Transverse colon (tissue), 4 donors: ENCODE measurements at regions not wholly inside any gene's neighbourhood (a gene's known extent, or its start where the extent isn't known, plus 50 kb on each side); places are given as distances from the start of the nearest gene placed in this dataset.

Source experiments
- DNase-seq: peaks from one replicate; pipeline ENCODE4 v3.0.0-alpha.2; 2019
- H3K27ac ChIP-seq, 4 donors: fragments of 200-600 bp; sonication (generic); 2 replicates each; pipeline ENCODE4 v1.5.1; 2016 to 2018; ENCODE audit warnings: inconsistent platforms in 4 of 4
- H3K27me3 ChIP-seq: fragments of 200-600 bp; sonication (generic); 2 replicates; pipeline ENCODE4 v1.5.1; 2017; ENCODE audit warnings: inconsistent platforms
- H3K36me3 ChIP-seq, 4 donors: fragments of 200-600 bp; sonication (generic); 2 replicates each; pipeline ENCODE4 v1.5.1; 2017 to 2019; ENCODE audit warnings: inconsistent platforms in 4 of 4
- H3K4me1 ChIP-seq, 4 donors: fragments of 200-600 bp; sonication (generic); 2 replicates each; pipeline ENCODE4 v1.5.1; 2017 to 2020; ENCODE audit warnings: inconsistent platforms in 4 of 4
- H3K4me3 ChIP-seq, 4 donors: fragments of 200-600 bp; sonication (generic); 1 replicate in 1 of 4; 2 replicates in 3 of 4; pipeline versions ENCODE4 v1.5.1 to v1.6.1; 2017 to 2019; ENCODE audit warnings: inconsistent platforms in 4 of 4
- H3K9me3 ChIP-seq, 2 donors: fragments of 200-600 bp; sonication (generic); 2 replicates each; pipeline ENCODE4 v1.5.1; 2017 to 2019; ENCODE audit warnings: inconsistent platforms in 2 of 2
- EP300 ChIP-seq: sonication (generic); formaldehyde crosslinking; IDR thresholded peaks from one replicate; pipeline ENCODE4 v1.6.1; 2017; ENCODE audit warnings: antibody characterized with exemption, low read depth
- POLR2A ChIP-seq: fragments of 450-650 bp; IDR thresholded peaks from one replicate; pipeline ENCODE4 v1.6.1; 2016; ENCODE audit warnings: antibody characterized with exemption, mild to moderate bottlenecking, moderate library complexity
- POLR2AphosphoS5 ChIP-seq, 3 donors: sonication (generic); formaldehyde crosslinking; IDR thresholded peaks; one replicate each; pipeline ENCODE4 v1.6.1; 2016; ENCODE audit warnings: antibody characterized with exemption in 3 of 3
- WGBS, 2 donors: methylation state at CpG; one replicate each; pipeline ENCODE4 v1.1.5; 2018; ENCODE audit warnings: low coverage in 1 of 2; 5-methylcytosine and 5-hydroxymethylcytosine counted together
- in situ Hi-C, 4 donors: fragments of 200-750 bp; cut with MboI; loops; one replicate each; pipeline versions ENCODE4 v1.15.0 to v1.15.1; 2017; ENCODE audit warnings: low sequenced_read_pairs in 3 of 4, low pct_ligation_motif_present in 1 of 4, low pct_unique_long_range_greater_than_20kb in 1 of 4
- intact Hi-C: fragments of 100-400 bp; cut with DNase I; formaldehyde crosslinking; loops from one replicate; pipeline ENCODE4 v1.15.1; 2023; ENCODE audit warnings: low total_unique reads
- TF ChIP-seq, protein P1 (sequence below), 5 experiments: fragments of 200-600 bp in 3 of 5; fragments of 450-650 bp in 2 of 5; sonication (generic) in 3 of 5; IDR thresholded peaks; 1 replicate in 2 of 5; 2 replicates in 3 of 5; pipeline ENCODE4 v1.5.1; 2016 to 2017; ENCODE audit warnings: antibody characterized with exemption in 5 of 5, inconsistent platforms in 3 of 5, mild to moderate bottlenecking in 2 of 5, moderate library complexity in 1 of 5

DNA sequence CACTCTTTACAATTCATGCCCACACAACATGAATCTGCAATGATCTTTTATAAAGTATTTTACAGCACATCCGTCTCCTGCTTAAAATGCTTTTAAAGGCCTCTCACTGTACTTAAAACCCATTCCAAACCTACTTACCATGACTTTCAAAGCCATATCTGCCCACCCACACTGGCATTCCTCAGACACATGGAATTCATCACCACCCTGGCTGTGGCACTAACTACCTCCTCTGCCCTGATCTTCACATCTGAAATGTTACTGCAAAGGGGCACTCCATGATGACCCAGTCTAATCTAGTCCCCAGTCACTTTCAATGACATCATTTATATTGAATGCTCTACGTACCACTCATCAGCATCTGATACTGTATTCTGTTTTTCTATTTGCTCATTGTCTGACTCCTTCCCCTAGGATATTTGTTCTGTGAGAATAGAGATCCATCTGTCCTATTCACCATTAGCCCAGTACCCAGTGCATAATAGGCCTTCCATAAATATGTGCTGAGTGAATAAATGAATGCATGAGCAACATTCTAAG lies 193.2 kb upstream of the KIF2A start:
- no peaks in the 10 kb centered on the region for H3K36me3 ChIP-seq
- intact Hi-C loops, result no loop called here
- DNase-seq, result no peak
- 70 to 76% methylated on average over 2 of the region's 2 CpGs for WGBS, 2 donors
- no peak overlapping the region for H3K27ac ChIP-seq
- no peaks in the 10 kb centered on the region for H3K9me3 ChIP-seq
- in situ Hi-C loops, result no loop called here
- H3K4me3 ChIP-seq, result no peak overlapping the region
- TF ChIP-seq EP300 (no peak), POLR2AphosphoS5 (IDR thresholded peaks at IDR 0.05) (no peak)
- H3K4me1 ChIP-seq, result no peaks in the 10 kb centered on the region
- no peaks in the 10 kb centered on the region for H3K27me3 ChIP-seq

DNA sequence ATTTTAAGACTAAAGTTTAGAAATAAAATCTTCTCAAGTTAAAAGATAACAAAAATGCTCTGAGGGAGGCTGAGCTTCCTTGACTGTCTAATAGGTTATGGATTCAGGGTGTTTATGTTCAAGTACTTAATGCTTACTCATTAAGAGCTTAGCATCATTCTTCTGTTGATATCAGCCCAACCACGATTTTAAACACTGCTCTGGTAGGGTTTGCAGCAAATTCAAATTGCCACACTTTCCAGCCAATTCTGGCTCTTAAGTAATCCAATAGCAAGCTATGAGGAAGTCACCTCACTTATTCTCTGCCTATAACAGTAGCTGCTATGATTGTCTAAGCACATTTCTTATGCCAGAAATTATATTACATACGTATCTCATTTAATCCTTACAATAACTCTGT lies 191.0 kb upstream of the KIF2A start:
- WGBS, 2 donors, result 44 to 49% methylated on average over 2 of the region's 2 CpGs
- in situ Hi-C loops (no loop called here), intact Hi-C loops (no loop called here)
- Histone ChIP-seq H3K4me3 (no peak overlapping the region), H3K4me1 (no peaks in the 10 kb centered on the region), H3K36me3 (no peaks in the 10 kb centered on the region), H3K9me3 (no peaks in the 10 kb centered on the region), H3K27me3 (no peaks in the 10 kb centered on the region), H3K27ac (no peak overlapping the region)
- no peak for TF ChIP-seq POLR2A
- no peak for TF ChIP-seq POLR2AphosphoS5 (IDR thresholded peaks at IDR 0.05)
- TF ChIP-seq EP300, result no peak
- TF ChIP-seq, protein P1, sequence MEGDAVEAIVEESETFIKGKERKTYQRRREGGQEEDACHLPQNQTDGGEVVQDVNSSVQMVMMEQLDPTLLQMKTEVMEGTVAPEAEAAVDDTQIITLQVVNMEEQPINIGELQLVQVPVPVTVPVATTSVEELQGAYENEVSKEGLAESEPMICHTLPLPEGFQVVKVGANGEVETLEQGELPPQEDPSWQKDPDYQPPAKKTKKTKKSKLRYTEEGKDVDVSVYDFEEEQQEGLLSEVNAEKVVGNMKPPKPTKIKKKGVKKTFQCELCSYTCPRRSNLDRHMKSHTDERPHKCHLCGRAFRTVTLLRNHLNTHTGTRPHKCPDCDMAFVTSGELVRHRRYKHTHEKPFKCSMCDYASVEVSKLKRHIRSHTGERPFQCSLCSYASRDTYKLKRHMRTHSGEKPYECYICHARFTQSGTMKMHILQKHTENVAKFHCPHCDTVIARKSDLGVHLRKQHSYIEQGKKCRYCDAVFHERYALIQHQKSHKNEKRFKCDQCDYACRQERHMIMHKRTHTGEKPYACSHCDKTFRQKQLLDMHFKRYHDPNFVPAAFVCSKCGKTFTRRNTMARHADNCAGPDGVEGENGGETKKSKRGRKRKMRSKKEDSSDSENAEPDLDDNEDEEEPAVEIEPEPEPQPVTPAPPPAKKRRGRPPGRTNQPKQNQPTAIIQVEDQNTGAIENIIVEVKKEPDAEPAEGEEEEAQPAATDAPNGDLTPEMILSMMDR (IDR thresholded peaks at IDR 0.05), result no peak
- no peak for DNase-seq

DNA sequence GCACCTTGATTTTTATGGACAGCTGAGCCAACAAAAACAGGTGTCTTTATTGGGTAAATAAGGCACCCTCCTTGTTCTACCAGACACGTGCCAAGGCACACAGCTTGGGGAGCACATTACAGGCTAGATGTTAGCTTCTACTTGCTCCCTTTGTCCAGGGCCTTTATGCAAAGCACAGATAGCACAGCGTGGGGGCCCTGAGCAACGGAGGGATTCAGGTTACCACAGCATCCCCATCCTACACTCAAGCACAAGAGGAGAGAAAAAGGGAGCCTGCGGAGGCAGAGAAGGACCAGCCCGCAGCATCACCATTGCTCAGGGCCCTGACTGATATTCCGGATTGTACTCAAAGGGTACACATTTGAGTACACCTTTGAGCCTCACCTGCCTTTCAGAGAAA lies 181.7 kb upstream of the KIF2A start:
- DNase-seq, result no peak
- Histone ChIP-seq H3K27ac (no peak overlapping the region), H3K4me3 (no peak overlapping the region), H3K36me3 (no peaks in the 10 kb centered on the region), H3K27me3 (no peaks in the 10 kb centered on the region), H3K9me3 (no peaks in the 10 kb centered on the region), H3K4me1 (no peaks in the 10 kb centered on the region)
- 70% methylated on average over 6 of the region's 6 CpGs; no CpG with 5 or more reads in 1 of the 2 donors for WGBS, 2 donors
- intact Hi-C loops (no loop called here), in situ Hi-C loops (no loop called here)
- TF ChIP-seq EP300, result no peak
- no peak for TF ChIP-seq POLR2AphosphoS5 (IDR thresholded peaks at IDR 0.05)
- no peak for TF ChIP-seq POLR2A
- TF ChIP-seq, protein P1 (IDR thresholded peaks at IDR 0.05), result no peak

DNA sequence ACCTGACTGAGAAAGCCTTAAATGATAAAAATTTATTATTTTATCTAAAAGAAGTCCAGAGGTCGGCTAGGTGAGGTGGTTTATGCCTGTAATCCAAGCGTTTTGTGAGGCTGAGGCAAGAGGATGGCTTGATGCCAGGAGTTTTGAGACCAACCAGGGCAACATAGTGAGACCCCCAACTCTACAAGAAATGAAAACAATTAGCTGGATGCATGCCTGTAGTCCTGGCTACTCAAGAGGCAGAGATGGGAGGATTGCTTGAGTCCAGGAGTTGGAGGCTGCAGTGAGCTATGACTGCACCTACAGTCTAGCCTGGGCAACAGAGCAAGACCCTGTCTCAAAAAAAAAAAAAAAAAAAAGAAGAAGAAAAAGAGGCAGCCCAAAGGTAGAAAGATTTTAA lies 179.9 kb upstream of the KIF2A start:
- Histone ChIP-seq H3K27ac (no peak overlapping the region), H3K4me1 (no peaks in the 10 kb centered on the region), H3K27me3 (no peaks in the 10 kb centered on the region), H3K9me3 (no peaks in the 10 kb centered on the region), H3K4me3 (no peak overlapping the region), H3K36me3 (no peaks in the 10 kb centered on the region)
- intact Hi-C loops, result no loop called here
- no peak for DNase-seq
- in situ Hi-C loops, result no loop called here
- TF ChIP-seq, protein P1 (IDR thresholded peaks at IDR 0.05), result no peak
- no peak for TF ChIP-seq EP300
- TF ChIP-seq POLR2AphosphoS5 (IDR thresholded peaks at IDR 0.05), result no peak
- TF ChIP-seq POLR2A, result no peak
- 20 to 51% methylated on average over 2 of the region's 2 CpGs for WGBS, 2 donors

DNA sequence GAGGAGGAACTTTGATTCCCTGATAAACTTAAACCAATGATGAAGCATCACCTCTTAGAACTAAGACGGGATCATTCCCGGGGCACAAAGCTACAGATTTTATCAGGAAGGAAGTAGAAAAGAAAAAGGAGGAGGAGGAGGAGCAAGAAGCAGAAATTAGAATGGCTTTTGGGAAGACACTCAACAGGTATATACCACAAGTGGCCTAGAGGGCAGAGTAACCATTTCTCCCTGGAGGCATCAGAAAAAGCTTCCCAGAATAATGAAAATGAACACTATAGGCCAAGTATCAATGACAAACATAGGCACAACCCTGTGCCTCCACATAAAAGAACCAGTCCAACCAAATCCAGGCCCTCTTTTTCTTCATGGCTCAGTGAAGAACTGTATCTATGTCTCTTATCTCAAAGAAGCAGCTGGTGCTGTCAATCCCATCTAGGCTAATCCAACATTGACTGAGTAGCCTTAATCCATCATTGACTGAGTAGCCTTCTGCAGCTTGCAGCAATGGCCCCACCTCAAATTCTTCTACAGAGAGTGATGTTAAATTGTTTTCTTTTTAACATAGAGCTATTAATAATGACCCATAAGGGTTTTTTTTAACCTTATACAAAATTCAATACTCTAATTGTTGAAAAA lies 178.8 kb upstream of the KIF2A start:
- in situ Hi-C loops (no loop called here), intact Hi-C loops (no loop called here)
- Histone ChIP-seq H3K36me3 (no peaks in the 10 kb centered on the region), H3K27ac (no peak overlapping the region), H3K27me3 (no peaks in the 10 kb centered on the region), H3K9me3 (no peaks in the 10 kb centered on the region), H3K4me1 (no peaks in the 10 kb centered on the region), H3K4me3 (no peak overlapping the region)
- WGBS, 2 donors, result 60 to 81% methylated on average over 1 to 2 of the region's 2 CpGs
- no peak for DNase-seq
- no peak for TF ChIP-seq EP300
- TF ChIP-seq POLR2AphosphoS5 (IDR thresholded peaks at IDR 0.05), result no peak
- TF ChIP-seq POLR2A, result no peak
- TF ChIP-seq, protein P1 (IDR thresholded peaks at IDR 0.05), result no peak
